Adrenal gland (tissue), 5 donors: ENCODE measurements at regions not wholly inside any gene's neighbourhood (a gene's known extent, or its start where the extent isn't known, plus 50 kb on each side); places are given as distances from the start of the nearest gene placed in this dataset.

Experiments used
- POLR2A ChIP-seq, 2 donors: fragments of 450-650 bp; IDR thresholded peaks; one replicate each; pipeline ENCODE4 v1.6.1; 2017; ENCODE audit warnings: antibody characterized with exemption in 2 of 2, mild to moderate bottlenecking in 2 of 2, moderate library complexity in 1 of 2
- TF ChIP-seq, protein P1 (sequence below), 6 experiments: fragments of 450-650 bp in 4 of 6; fragments of 200-600 bp in 2 of 6; sonication (generic) in 1 of 6; IDR thresholded peaks; 1 replicate in 5 of 6; 2 replicates in 1 of 6; pipeline versions ENCODE4 v1.5.1 to v1.8.0; 2016 to 2021; ENCODE audit warnings: antibody characterized with exemption in 6 of 6, mild to moderate bottlenecking in 2 of 6, moderate library complexity in 1 of 6
- donor health status: DM: no; HTN: no; CAD: no.

DNA sequence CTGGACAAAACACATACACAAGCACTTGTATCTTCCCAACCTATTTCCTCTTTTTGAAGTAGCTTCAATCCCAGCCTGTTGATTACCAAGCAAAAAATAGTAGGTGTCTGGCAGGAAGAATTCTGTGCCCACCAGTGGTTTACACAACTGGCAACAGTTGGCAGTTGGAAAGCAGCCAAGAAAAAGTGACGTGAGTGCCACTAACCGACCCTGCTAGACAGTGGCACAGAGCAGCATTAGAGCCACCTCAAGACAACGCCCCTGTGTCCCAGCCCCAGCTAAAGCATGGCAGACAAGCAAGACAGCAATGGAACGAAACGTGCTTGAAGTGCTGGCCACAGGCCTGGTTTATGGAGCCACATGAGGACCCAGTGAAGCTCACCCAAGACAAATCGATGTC lies 379.6 kb downstream of the FBXO15 start:
- TF ChIP-seq POLR2A (IDR thresholded peaks at IDR 0.05), result no peak
- TF ChIP-seq, protein P1, sequence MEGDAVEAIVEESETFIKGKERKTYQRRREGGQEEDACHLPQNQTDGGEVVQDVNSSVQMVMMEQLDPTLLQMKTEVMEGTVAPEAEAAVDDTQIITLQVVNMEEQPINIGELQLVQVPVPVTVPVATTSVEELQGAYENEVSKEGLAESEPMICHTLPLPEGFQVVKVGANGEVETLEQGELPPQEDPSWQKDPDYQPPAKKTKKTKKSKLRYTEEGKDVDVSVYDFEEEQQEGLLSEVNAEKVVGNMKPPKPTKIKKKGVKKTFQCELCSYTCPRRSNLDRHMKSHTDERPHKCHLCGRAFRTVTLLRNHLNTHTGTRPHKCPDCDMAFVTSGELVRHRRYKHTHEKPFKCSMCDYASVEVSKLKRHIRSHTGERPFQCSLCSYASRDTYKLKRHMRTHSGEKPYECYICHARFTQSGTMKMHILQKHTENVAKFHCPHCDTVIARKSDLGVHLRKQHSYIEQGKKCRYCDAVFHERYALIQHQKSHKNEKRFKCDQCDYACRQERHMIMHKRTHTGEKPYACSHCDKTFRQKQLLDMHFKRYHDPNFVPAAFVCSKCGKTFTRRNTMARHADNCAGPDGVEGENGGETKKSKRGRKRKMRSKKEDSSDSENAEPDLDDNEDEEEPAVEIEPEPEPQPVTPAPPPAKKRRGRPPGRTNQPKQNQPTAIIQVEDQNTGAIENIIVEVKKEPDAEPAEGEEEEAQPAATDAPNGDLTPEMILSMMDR (IDR thresholded peaks at IDR 0.05), result no peak
